H1 (cell line): ENCODE measurements at regions not wholly inside any gene's neighbourhood (a gene's known extent, or its start where the extent isn't known, plus 50 kb on each side); places are given as distances from the start of the nearest gene placed in this dataset.

ENCODE experiments used
- CTCF ChIA-PET: fragments of 300-600 bp; sonication (Branson Sonifier 250); formaldehyde crosslinking; loops from one replicate; lab custom pipeline; 2021; ENCODE audit not compliant: partially characterized antibody; lab: Charles Lee
- POLR2A ChIA-PET: fragments of 300-600 bp; sonication (Branson Sonifier 250); formaldehyde crosslinking; loops from one replicate; lab custom pipeline; 2021; ENCODE audit warnings: inconsistent platforms; ENCODE audit not compliant: partially characterized antibody; lab: Charles Lee
- DNase-seq, 2 experiments: peaks; one replicate each; pipeline versions ENCODE4 v3.0.0 to v3.0.0-alpha.2; 2010 to 2022; ENCODE audit warnings: low spot score in 2 of 2, low read depth in 1 of 2, mixed read lengths in 1 of 2
- FAIRE-seq: peaks from 2 replicates; lab custom pipeline; 2011; peaks lifted over from hg19 to GRCh38; lab: Jason Lieb, UNC
- H2AFZ ChIP-seq: 2 replicates; pipeline ENCODE4 v1.8.1; 2012; ENCODE audit warnings: low read length, inconsistent platforms
- H2AK5ac ChIP-seq: 2 replicates; pipeline ENCODE4 v1.6.1; 2013; ENCODE audit warnings: low read depth, low read length
- H2BK120ac ChIP-seq: replicated peaks from 2 replicates; pipeline ENCODE3; 2013; ENCODE audit warnings: low read depth, low read length, inconsistent platforms
- H2BK12ac ChIP-seq: 2 replicates; pipeline ENCODE4 v1.6.1; 2013; ENCODE audit warnings: low read depth, low read length
- H2BK15ac ChIP-seq: 2 replicates; pipeline ENCODE4 v1.6.1; 2013; ENCODE audit warnings: low read length
- H2BK20ac ChIP-seq: 2 replicates; pipeline ENCODE4 v1.6.1; 2013; ENCODE audit warnings: low read length
- H2BK5ac ChIP-seq: 2 replicates; pipeline ENCODE4 v1.6.1; 2013; ENCODE audit warnings: low read depth, low read length
- H3K14ac ChIP-seq: 2 replicates; pipeline ENCODE4 v1.6.1; 2013; ENCODE audit warnings: inconsistent platforms; ENCODE audit not compliant: insufficient read length
- H3K18ac ChIP-seq: 2 replicates; pipeline ENCODE4 v1.6.1; 2013; ENCODE audit warnings: low read length; ENCODE audit errors: extremely low read depth
- H3K23ac ChIP-seq: 2 replicates; pipeline ENCODE4 v1.6.1; 2013; ENCODE audit warnings: inconsistent platforms; ENCODE audit not compliant: insufficient read length
- H3K23me2 ChIP-seq: 2 replicates; pipeline ENCODE4 v1.6.1; 2013; ENCODE audit warnings: low read depth, low read length
- H3K27ac ChIP-seq: 2 replicates; pipeline ENCODE4 v1.6.1; 2011; ENCODE audit warnings: low read depth, low read length, inconsistent platforms
- H3K27me3 ChIP-seq, 4 experiments: replicated peaks in 1 of 4; 1 replicate in 1 of 4; 2 replicates in 3 of 4; pipeline versions ENCODE4 v1.6.1 to v1.8.1; 2011 to 2013; ENCODE audit warnings: low read length in 3 of 4, mild to moderate bottlenecking in 3 of 4, inconsistent platforms in 2 of 4, mixed read lengths in 2 of 4, moderate library complexity in 1 of 4; ENCODE audit not compliant: control insufficient read depth in 3 of 4, insufficient read depth in 3 of 4; ENCODE audit errors: extremely low read depth in 1 of 4
- H3K36me3 ChIP-seq, 4 experiments: 2 replicates each; pipeline versions ENCODE4 v1.6.1 to v1.8.1; 2011 to 2013; ENCODE audit warnings: mild to moderate bottlenecking in 4 of 4, low read length in 3 of 4, moderate library complexity in 2 of 4, control low read depth in 1 of 4, inconsistent platforms in 1 of 4; ENCODE audit not compliant: insufficient read depth in 4 of 4, control insufficient read depth in 2 of 4
- H3K4ac ChIP-seq: replicated peaks from 2 replicates; pipeline ENCODE3; 2013; ENCODE audit warnings: low read length, low read depth, mixed read lengths, inconsistent platforms; ENCODE audit not compliant: insufficient read length
- H3K4me1 ChIP-seq, 4 experiments: replicated peaks in 1 of 4; 1 replicate in 1 of 4; 2 replicates in 3 of 4; pipeline versions ENCODE4 v1.6.1 to v1.8.1; 2011 to 2013; ENCODE audit warnings: low read length in 3 of 4, inconsistent platforms in 2 of 4, mixed read lengths in 1 of 4; ENCODE audit not compliant: insufficient read depth in 4 of 4, control insufficient read depth in 3 of 4
- H3K4me2 ChIP-seq, 2 experiments: 2 replicates each; pipeline versions ENCODE4 v1.6.1 to v1.8.1; 2011 to 2013; ENCODE audit warnings: low read depth in 2 of 2, low read length in 2 of 2, control low read depth in 1 of 2, inconsistent platforms in 1 of 2, mild to moderate bottlenecking in 1 of 2; ENCODE audit not compliant: insufficient read depth in 1 of 2
- H3K4me3 ChIP-seq, 4 experiments: fragments of 200-600, 300-600 bp in 1 of 4; sonication (generic), shearing (Covaris generic), sonication (Bioruptor Twin) in 1 of 4; 2 replicates each; pipeline versions ENCODE4 v1.5.1 to v1.8.1; 2011 to 2016; ENCODE audit warnings: low read length in 4 of 4, low read depth in 3 of 4, control low read depth in 2 of 4, inconsistent platforms in 2 of 4, mild to moderate bottlenecking in 2 of 4, mixed read lengths in 1 of 4, moderate library complexity in 1 of 4; ENCODE audit not compliant: insufficient read depth in 2 of 4; ENCODE audit errors: extremely low read depth in 1 of 4
- H3K56ac ChIP-seq: replicated peaks from 2 replicates; pipeline ENCODE3; 2013; ENCODE audit warnings: low read depth, mild to moderate bottlenecking, mixed read lengths, low read length, inconsistent platforms; ENCODE audit not compliant: insufficient read length
- H3K79me1 ChIP-seq: 2 replicates; pipeline ENCODE4 v1.6.1; 2013; ENCODE audit warnings: low read depth, low read length, control low read depth
- H3K79me2 ChIP-seq, 2 experiments: 2 replicates each; pipeline versions ENCODE4 v1.6.1 to v1.8.1; 2012 to 2013; ENCODE audit warnings: low read length in 2 of 2, mild to moderate bottlenecking in 2 of 2, inconsistent platforms in 1 of 2; ENCODE audit not compliant: insufficient read depth in 2 of 2, control insufficient read depth in 1 of 2
- H3K9ac ChIP-seq, 4 experiments: replicated peaks in 1 of 4; 1 replicate in 1 of 4; 2 replicates in 3 of 4; pipeline versions ENCODE4 v1.6.1 to v1.8.1; 2011 to 2013; ENCODE audit warnings: low read depth in 3 of 4, low read length in 3 of 4, control low read depth in 2 of 4, mild to moderate bottlenecking in 2 of 4, moderate library complexity in 2 of 4, inconsistent platforms in 1 of 4; ENCODE audit errors: extremely low read depth in 1 of 4
- H3K9me3 ChIP-seq, 2 experiments: 2 replicates each; pipeline versions ENCODE4 v1.6.1 to v1.8.1; 2012 to 2013; ENCODE audit warnings: mild to moderate bottlenecking in 2 of 2, moderate library complexity in 2 of 2, control low read depth in 1 of 2, inconsistent platforms in 1 of 2, low read depth in 1 of 2, low read length in 1 of 2, mixed read lengths in 1 of 2; ENCODE audit not compliant: insufficient read depth in 2 of 2
- H4K20me1 ChIP-seq, 2 experiments: replicated peaks in 1 of 2; 2 replicates each; pipeline versions ENCODE3 to v1.8.1; 2011 to 2013; ENCODE audit warnings: inconsistent platforms in 2 of 2, low read length in 2 of 2, mild to moderate bottlenecking in 1 of 2; ENCODE audit not compliant: insufficient read depth in 2 of 2, control insufficient read depth in 1 of 2
- H4K5ac ChIP-seq: 2 replicates; pipeline ENCODE4 v1.6.1; 2013; ENCODE audit warnings: low read length, low read depth, mixed read lengths, inconsistent platforms; ENCODE audit not compliant: insufficient read length
- H4K8ac ChIP-seq: 2 replicates; pipeline ENCODE4 v1.8.0; 2013; ENCODE audit warnings: mild to moderate bottlenecking, moderate library complexity, low read length, inconsistent platforms; ENCODE audit not compliant: insufficient read depth; ENCODE audit errors: extremely low read depth
- H4K91ac ChIP-seq: replicated peaks from 2 replicates; pipeline ENCODE3; 2013; ENCODE audit warnings: low read length, mixed read lengths, inconsistent platforms; ENCODE audit not compliant: insufficient read length
- BCL11A ChIP-seq, 2 experiments: IDR thresholded peaks; one replicate each; pipeline ENCODE4 v1.6.1; 2011; ENCODE audit warnings: low read depth in 2 of 2, low read length in 2 of 2, mild to moderate bottlenecking in 2 of 2
- CEBPB ChIP-seq: IDR thresholded peaks from 2 replicates; pipeline ENCODE4 v1.6.1; 2012; ENCODE audit warnings: low read depth, low read length
- RNF2 ChIP-seq: fragments of 200-900, 300-1000 bp; sonication (generic); IDR thresholded peaks from 2 replicates; pipeline ENCODE4 v1.7.1; 2016; ENCODE audit warnings: borderline replicate concordance, low read depth, mild to moderate bottlenecking, antibody characterized with exemption, low read length; ENCODE audit not compliant: poor library complexity, severe bottlenecking; ENCODE audit errors: missing control alignments
- TAF1 ChIP-seq: IDR thresholded peaks from 2 replicates; pipeline ENCODE4 v1.6.1; 2011; ENCODE audit warnings: mild to moderate bottlenecking, low read depth, low read length
- WGBS, 2 experiments: shearing (Covaris generic) in 1 of 2; methylation state at CpG; one replicate each; pipeline versions ENCODE4 v1.1.6 to v1.1.7; 2013 to 2015; ENCODE audit warnings: low lambda C conversion rate in 2 of 2, mixed read lengths in 2 of 2, inconsistent platforms in 1 of 2, low coverage in 1 of 2, missing lambda C conversion rate in 1 of 2; ENCODE audit not compliant: insufficient replicate concordance in 2 of 2, insufficient coverage in 1 of 2, insufficient read length in 1 of 2; ENCODE audit errors: extremely low coverage in 1 of 2, missing lambda C conversion rate in 1 of 2; 5-methylcytosine and 5-hydroxymethylcytosine counted together

DNA sequence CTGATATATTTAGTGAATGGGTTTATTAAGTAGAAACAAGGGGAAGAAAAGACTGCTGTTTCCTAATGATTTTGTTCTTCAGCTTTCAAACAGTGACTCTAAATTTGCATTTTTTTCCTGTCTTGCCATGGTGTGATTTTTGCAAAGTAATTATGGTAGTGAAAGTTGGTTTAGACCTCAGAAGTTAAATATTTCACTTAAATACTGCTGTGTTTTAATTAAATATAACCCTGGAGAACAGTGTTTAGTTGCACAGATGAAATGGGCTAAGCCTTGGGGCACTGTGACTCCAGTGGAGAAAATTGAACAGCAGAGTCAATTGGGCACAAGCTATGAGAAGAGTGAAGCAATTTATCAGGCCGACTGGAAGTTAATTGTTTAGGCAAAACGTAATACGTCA, 111.1 kb upstream of the MCHR2 start:
- CTCF ChIA-PET: interaction anchor here (0.7 to 3.8 kb wide), 9 partner anchors 9 to 375 kb away, joined by 3 to 45 read pairs (median 5); no protein-coding TSS in a partner anchor
- no peaks in the 10 kb centered on the region for H3K23me2 ChIP-seq
- H3K9ac ChIP-seq: no peak overlapping the region
- H2BK5ac ChIP-seq: no peak overlapping the region
- H4K5ac ChIP-seq: no peak overlapping the region
- H3K14ac ChIP-seq: no peak overlapping the region
- POLR2A ChIA-PET: no interaction called here
- no peaks in the 10 kb centered on the region for H4K20me1 ChIP-seq
- DNase-seq (no peak), FAIRE-seq (no peak)
- H3K4me2 ChIP-seq: no peak overlapping the region
- no peaks in the 10 kb centered on the region for H3K79me2 ChIP-seq
- H3K27ac ChIP-seq: no peak overlapping the region
- H2AK5ac ChIP-seq: no peak overlapping the region
- H3K36me3 ChIP-seq: no peaks in the 10 kb centered on the region
- no peak overlapping the region for H3K4me3 ChIP-seq
- no peaks in the 10 kb centered on the region for H3K9me3 ChIP-seq
- H3K18ac ChIP-seq: no peak overlapping the region
- 85% methylated on average over 3 of the region's 3 CpGs; no CpG with 5 or more reads in 1 of the 2 experiments for WGBS, 2 experiments
- H3K4ac ChIP-seq: no peak overlapping the region
- H3K27me3 ChIP-seq: no peaks in the 10 kb centered on the region
- H3K79me1 ChIP-seq: no peaks in the 10 kb centered on the region
- no peak overlapping the region for H4K8ac ChIP-seq
- no peak overlapping the region for H2BK12ac ChIP-seq
- H3K23ac ChIP-seq: no peak overlapping the region
- no peak overlapping the region for H3K56ac ChIP-seq
- H2BK20ac ChIP-seq: no peak overlapping the region
- H4K91ac ChIP-seq: no peak overlapping the region
- no peak overlapping the region for H2BK120ac ChIP-seq
- H2AFZ ChIP-seq: no peak overlapping the region
- no peaks in the 10 kb centered on the region for H3K4me1 ChIP-seq
- H2BK15ac ChIP-seq: no peak overlapping the region
- TF ChIP-seq TAF1 (no peak), BCL11A (IDR thresholded peaks at IDR 0.05; ENCODE audit: low read depth in 2 of 2, low read length in 2 of 2) (no peak), CEBPB (no peak), RNF2 (no peak)
